GM11168 (cell line): ENCODE measurements at regions not wholly inside any gene's neighbourhood (a gene's known extent, or its start where the extent isn't known, plus 50 kb on each side); places are given as distances from the start of the nearest gene placed in this dataset.
"Not testable (repeated sequence)": the region's sequence is repeated elsewhere in the genome, so short reads cannot be mapped to it uniquely, and the experiment has no call there.

Experiments
- in situ Hi-C: fragments of 300-500 bp; cut with MboI; formaldehyde crosslinking; loops from one replicate; pipeline ENCODE4 v1.12.0; 2022; ENCODE audit warnings: low sequenced_read_pairs; ENCODE audit not compliant: unreplicated experiment

DNA sequence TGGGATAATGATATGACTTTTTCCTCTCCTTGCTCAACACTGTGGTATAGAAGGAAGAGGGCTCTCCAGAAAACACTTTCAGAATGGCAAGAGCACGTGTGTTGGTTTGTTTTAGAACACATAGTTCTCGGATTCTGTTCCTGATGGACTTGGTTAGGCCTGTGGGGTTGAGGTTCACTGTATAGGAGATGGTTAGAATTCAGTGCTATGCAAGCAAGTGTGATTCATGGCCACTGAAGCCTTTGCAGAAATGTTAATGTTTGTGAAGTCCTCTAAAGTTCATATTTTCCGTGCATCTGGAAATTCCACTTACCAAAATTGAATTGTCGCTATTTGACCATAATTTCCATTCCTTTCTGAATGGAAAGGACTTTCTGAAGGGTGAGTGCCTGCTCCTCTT is 233.2 kb upstream of the DDHD1 start:
- in situ Hi-C loops: no loop called here

GRCh38 chr14:53384536-53384935 is 231.4 kb upstream of the DDHD1 start:
- in situ Hi-C loops: no loop called here

GRCh38 chr14:53384073-53384472 is 230.9 kb upstream of the DDHD1 start:
- in situ Hi-C loops: no loop called here

- in situ Hi-C loops: no loop called here
Measured at GRCh38 chr14:53381895-53382294, 228.8 kb upstream of the DDHD1 start.

DNA sequence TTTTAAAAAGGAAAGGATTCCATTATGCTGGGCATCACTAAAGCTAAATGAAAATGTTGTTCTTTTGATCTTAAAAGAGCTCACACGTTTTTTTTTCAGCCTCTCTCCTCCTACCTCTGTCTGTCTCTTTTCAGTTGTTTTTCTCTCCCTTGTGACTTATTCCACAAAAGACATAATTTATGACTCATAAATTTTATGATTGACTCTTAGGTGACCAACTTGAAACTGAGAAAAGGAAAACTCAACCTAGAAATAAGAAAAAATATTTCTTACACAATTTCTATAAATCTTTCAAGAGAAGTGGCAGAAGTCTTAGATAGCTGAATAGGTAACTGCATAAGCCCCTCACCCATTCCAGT is 227.7 kb upstream of the DDHD1 start:
- in situ Hi-C loops: no loop called here

GRCh38 chr14:53380052-53380866 is 227.1 kb upstream of the DDHD1 start:
- in situ Hi-C loops: no loop called here

DNA sequence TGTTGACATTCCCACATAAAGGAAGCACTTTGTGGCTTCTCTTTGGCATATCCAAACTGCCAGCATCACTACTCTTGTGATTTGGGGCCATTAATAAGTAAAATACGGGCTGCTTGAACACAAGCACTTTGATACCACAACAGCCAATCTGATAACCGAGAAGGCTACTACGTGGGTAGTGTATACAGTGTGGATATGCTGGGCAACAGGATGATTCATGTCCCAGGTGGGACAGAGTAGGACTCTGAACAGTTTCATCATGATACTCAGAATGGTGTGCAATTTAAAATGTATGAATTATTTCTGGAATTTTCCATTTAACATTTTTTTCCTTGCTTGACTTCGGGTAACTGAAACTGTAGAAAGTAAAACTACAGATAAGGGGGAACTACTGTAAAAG is 225.0 kb upstream of the DDHD1 start:
- in situ Hi-C loops: no loop called here

DNA sequence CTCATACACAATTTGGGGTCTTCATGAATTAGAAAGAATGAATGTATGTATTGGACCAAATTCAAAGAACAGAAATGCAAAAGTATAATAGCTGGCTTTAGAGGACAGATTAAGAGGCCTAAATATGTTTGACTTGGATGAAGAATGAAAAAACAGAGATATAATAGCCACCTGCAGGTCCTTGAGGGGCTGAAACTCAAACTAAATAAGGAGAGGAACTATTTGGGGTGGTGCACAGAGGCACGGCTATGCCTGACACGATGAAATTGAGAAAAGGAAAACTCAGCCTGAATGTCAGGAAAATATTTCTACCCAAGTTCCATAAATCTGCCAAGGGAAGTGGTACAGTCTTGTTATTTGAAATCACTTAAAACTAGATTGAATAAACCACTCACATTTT is 222.9 kb upstream of the DDHD1 start:
- in situ Hi-C loops: no loop called here

DNA sequence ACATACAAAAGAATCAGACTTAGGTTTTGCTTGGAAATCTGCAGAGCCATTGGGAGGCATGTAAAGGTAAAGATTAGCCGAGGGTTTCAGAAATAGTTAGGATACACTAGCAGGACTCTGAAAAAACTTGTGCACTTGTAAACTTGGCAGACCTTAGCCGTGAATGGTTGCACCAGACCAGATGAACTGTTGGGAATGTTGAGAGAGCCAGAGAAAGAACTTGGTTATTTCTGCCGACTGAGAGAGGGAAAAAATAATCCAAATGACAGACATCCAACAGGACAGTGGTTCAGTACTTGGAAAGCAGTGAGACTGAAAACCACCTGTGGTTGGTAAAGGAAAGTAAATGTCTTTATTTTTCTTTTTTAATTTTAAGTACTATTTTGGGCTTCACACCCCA is 222.5 kb upstream of the DDHD1 start:
- in situ Hi-C loops: no loop called here

- in situ Hi-C loops: no loop called here
Measured at GRCh38 chr14:53368711-53369201, 215.6 kb upstream of the DDHD1 start.

GRCh38 chr14:53368066-53368465 is 214.9 kb upstream of the DDHD1 start:
- in situ Hi-C loops: no loop called here

DNA sequence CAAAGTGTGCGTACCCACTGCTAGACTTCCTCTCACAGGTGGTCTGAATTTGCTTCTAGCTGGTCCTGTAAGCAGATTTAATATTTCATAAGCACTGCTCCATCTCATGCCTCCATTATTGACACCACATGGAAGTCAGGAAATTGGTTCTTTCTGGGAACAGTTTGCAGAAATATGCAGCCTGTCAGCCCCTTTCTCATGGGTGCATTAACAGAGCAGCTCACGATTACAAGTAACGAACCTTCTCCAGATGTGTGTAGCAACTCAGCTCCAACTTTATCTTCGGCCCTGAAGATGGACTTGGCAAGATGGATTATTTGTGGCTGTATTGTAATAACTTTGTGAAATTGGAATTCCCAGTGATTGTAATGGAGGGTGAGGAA is 214.5 kb upstream of the DDHD1 start:
- in situ Hi-C loops: no loop called here

DNA sequence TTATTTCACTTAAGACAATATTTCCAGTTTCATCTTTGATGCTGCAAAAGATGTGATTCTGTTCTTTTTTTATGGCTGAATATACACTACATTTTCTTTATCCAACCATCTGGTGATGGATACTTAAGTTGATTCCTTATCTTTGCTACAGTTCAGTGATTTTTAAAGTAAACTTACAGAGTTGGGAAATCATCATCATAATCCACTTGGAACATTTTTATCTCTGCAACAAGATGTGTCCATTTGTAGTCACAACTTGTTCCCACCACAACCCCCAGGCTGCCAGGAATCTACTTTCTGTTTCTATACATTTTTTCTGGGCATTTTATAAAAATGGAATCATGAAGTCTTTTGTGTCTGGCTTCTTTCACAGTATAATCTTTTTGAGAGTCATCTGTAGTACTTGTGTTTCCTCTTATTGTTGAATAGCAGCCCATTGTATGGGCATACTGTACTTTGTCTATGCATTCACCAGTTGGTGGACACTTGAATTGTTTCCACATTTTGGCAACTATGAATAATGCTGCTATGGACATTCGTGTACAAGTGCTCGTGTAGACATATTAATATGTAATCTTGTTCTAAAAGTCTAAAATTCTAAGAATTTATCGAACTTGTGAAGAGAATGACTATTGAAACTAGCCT is 212.5 kb upstream of the DDHD1 start:
- in situ Hi-C loops: no loop called here

DNA sequence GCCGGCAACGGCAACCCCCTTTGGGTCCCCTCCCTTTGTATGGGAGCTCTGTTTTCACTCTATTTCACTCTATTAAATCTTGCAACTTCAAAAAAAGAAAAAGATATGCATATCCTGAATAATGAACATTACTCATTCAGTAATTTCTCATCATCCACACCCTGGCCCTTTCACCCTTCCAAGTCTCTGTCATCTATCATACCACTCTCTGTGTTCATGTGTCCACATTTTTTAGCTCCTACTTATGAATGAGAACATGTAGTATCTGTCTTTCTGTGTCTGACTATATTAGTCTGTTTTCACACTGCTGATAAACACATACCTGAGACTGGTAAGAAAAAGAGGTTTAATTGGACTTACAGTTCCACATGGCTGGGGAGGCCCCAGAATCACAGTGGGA is 209.8 kb upstream of the DDHD1 start:
- in situ Hi-C loops: not testable (repeated sequence)

- in situ Hi-C loops: no loop called here
Measured at GRCh38 chr14:53360829-53361228, 207.7 kb upstream of the DDHD1 start.

- in situ Hi-C loops: no loop called here
Measured at GRCh38 chr14:53358166-53358565, 205.0 kb upstream of the DDHD1 start.

GRCh38 chr14:53356361-53357150 is 203.4 kb upstream of the DDHD1 start:
- in situ Hi-C loops: no loop called here

DNA sequence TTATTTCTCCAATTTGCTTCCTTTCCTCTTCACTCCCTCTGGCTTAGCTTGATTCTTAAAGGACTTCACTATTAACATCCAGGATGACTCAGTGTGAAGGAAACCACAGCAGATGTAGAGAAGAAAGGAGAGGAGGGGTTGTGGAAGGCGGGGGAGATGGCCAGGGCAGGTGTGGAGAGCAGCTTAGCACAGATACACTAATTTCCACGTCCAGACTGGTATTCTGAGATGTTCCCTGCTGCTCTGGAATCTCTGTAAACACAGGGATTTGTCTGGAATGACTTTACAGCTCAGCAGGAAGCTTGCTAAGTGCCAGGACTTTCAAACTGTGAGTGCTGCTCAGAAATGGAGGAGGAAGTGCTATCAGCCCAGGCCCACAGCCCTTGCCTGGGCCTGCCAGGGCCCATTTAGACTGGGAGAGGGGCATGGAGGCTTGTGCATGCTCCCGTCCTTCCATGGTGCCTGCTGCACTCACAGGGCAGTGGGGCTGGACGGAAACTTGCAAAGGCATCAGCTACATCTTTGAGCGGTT is 202.5 kb upstream of the DDHD1 start:
- in situ Hi-C loops: no loop called here

GRCh38 chr14:53354336-53354735 is 201.2 kb upstream of the DDHD1 start:
- in situ Hi-C loops: no loop called here

DNA sequence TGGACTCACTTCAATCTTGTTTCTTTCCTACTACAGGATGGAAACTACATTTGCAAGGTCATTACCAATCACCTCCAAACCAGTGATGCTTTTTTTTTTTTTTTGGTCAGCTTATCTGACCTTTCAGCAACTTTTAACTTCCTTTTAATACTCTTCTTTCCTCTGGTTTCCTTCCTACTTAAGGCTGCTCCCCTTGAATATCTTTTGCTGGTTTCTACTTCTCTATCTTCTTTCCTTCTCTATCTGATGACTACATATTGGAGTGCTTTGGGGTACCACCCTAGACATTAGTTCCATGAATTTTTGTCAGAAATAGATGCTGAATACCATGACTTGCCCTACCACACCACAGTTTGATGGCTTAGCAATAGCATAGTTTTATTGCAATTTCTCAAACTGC is 197.7 kb upstream of the DDHD1 start:
- in situ Hi-C loops: no loop called here

GRCh38 chr14:53350429-53350828 is 197.3 kb upstream of the DDHD1 start:
- in situ Hi-C loops: no loop called here
